H1 (cell line): ENCODE measurements at regions not wholly inside any gene's neighbourhood (a gene's known extent, or its start where the extent isn't known, plus 50 kb on each side); places are given as distances from the start of the nearest gene placed in this dataset.

Experiments
- EZH2 ChIP-seq: fragments of 200-600 bp; sonication (generic); IDR thresholded peaks from 2 replicates; pipeline ENCODE4 v1.7.1; 2012; ENCODE audit warnings: low read depth, mild to moderate bottlenecking, moderate library complexity, low read length, inconsistent platforms; ENCODE audit not compliant: severe bottlenecking
- TCF12 ChIP-seq: IDR thresholded peaks from 2 replicates; pipeline ENCODE4 v1.6.1; 2011; ENCODE audit warnings: low read depth, mild to moderate bottlenecking, low read length
- TEAD4 ChIP-seq: IDR thresholded peaks from 2 replicates; pipeline ENCODE4 v1.6.1; 2012; ENCODE audit warnings: low read depth, low read length, inconsistent platforms, mixed read lengths
- TF ChIP-seq, protein P1 (sequence below): IDR thresholded peaks from 2 replicates; pipeline ENCODE4 v1.6.1; 2011; ENCODE audit warnings: low read length, improper control_type of control experiment
- TF ChIP-seq, protein P2 (sequence below): IDR thresholded peaks from 2 replicates; pipeline ENCODE4 v1.6.1; 2011; ENCODE audit warnings: low read depth, mild to moderate bottlenecking, low read length; ENCODE audit not compliant: insufficient read depth

DNA sequence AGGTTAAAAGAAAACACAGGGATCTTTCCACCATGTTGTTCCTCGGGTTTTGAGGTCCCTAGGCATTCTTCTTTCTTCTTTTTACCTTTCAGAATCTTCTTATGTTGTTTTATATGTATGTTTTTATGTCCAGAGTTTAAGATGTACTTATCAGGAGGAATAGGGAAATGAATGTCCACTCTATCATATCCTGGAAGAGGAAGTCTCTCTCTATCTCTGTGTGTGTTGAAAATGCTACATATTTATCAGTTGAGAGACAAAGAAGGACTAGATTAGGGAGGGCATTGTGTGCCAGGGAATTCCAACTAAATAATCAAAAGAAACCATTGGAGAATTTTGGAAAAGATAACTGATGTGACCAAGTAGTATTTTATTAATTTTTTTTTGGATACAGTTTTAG is 200.5 kb upstream of the POT1 start (continued):
- TF ChIP-seq, protein P1, sequence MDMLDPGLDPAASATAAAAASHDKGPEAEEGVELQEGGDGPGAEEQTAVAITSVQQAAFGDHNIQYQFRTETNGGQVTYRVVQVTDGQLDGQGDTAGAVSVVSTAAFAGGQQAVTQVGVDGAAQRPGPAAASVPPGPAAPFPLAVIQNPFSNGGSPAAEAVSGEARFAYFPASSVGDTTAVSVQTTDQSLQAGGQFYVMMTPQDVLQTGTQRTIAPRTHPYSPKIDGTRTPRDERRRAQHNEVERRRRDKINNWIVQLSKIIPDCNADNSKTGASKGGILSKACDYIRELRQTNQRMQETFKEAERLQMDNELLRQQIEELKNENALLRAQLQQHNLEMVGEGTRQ: no peak
- TF ChIP-seq, protein P2, sequence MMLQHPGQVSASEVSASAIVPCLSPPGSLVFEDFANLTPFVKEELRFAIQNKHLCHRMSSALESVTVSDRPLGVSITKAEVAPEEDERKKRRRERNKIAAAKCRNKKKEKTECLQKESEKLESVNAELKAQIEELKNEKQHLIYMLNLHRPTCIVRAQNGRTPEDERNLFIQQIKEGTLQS: no peak
- TF ChIP-seq TEAD4 (no peak), EZH2 (no peak), TCF12 (no peak)
- TF ChIP-seq, all 59 proteins: peak for 0
